Spleen (tissue), 3 donors: ENCODE measurements at regions not wholly inside any gene's neighbourhood (a gene's known extent, or its start where the extent isn't known, plus 50 kb on each side); places are given as distances from the start of the nearest gene placed in this dataset.

ENCODE experiments used
- POLR2A ChIP-seq, 3 donors: fragments of 450-650 bp; IDR thresholded peaks; one replicate each; pipeline ENCODE4 v1.5.1; 2017; ENCODE audit warnings: antibody characterized with exemption in 3 of 3, mild to moderate bottlenecking in 1 of 3
- POLR2AphosphoS5 ChIP-seq, 3 donors: sonication (generic); formaldehyde crosslinking; IDR thresholded peaks; one replicate each; pipeline ENCODE4 v1.5.1; 2017; ENCODE audit warnings: antibody characterized with exemption in 3 of 3

DNA sequence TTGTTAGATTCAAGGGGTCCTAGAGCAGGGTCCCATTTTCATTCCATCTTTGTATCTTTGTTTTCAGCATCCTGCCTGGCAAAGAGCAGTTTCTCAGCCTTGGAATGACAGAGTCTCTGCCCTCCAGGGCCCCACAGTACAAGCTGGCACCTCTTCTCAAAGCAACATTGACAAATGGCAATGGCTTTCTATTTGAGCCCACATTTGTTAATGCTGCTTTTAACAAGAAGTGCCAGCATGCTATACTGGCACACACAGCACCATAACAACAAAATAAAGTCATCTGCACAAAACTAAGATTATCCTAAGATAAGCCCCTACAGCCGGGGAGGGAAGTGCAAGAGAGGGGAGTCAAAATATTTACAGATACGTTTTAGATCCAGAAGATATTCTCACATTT, 309.7 kb upstream of the C11orf87 start:
- TF ChIP-seq POLR2AphosphoS5 (IDR thresholded peaks at IDR 0.05) (no peak), POLR2A (IDR thresholded peaks at IDR 0.05) (no peak)
